Stimulated activated CD8-positive, alpha-beta memory T cell treated with anti-CD3 and anti-CD28 coated beads, Interleukin-15, amount 100 ng/mL, for 24 hours (primary cell): ENCODE measurements at regions not wholly inside any gene's neighbourhood (a gene's known extent, or its start where the extent isn't known, plus 50 kb on each side); places are given as distances from the start of the nearest gene placed in this dataset.

Experiments used
- DNase-seq: peaks from one replicate; pipeline ENCODE4 v3.0.0-alpha.2; 2020; ENCODE audit warnings: low read depth

DNA sequence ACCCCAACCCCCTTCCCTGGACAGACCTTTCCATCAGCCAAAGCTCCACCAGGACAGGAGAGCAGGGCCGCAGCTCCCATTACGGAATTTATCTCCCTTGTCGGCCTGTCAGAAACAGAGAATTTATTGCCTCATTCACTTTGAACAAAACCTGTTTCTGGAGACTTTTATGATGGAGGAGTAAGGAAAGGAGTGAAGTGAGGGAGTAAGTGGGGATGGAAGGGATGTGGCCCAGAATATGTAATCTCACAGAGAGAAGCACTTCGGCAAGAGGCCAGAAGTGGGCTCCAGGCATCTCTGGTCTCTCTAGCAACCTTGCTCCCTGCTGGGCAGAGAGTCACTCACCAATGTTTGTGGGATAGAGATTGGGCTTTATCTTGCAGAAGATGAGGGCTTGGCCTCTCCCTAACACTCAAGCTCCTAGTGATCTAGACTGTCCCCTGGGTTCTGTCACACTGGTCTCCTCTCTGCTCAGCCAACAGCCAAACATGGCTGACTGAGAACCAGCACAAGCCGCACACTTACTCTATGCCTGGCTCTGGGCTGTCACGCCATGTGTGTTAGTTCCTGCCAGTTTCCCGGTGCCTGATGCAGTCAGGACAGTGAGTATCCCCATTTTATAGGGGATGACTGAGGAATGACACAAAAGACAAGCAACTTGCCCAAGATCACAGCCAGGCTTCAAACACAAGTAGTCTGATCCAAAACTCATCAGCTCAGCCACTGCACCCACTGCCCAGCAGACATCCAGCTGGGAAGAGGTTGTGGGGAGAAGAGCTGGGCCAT is 149.4 kb upstream of the ZMIZ1 start:
- DNase-seq = no peak

DNA sequence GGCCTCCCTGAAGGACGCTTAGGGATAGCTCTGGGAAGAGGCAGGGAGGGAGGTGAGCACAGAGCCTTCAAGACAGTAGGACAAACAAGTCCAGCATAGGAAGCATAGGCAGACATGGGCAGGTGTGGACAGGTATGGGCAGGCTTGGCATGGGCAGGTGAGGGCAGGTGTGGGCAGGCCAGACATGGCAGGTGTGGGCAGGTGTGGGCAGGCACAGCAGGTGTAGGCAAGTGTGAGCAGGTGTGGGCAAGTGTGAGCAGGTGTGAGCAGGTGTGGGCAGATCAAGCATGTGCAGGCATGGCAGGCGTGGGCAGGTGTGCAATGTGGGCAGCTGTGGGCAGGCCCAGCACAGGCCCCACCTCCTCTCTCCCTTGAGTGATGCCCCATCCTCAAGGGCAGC is 148.8 kb upstream of the ZMIZ1 start:
- no peak for DNase-seq

DNA sequence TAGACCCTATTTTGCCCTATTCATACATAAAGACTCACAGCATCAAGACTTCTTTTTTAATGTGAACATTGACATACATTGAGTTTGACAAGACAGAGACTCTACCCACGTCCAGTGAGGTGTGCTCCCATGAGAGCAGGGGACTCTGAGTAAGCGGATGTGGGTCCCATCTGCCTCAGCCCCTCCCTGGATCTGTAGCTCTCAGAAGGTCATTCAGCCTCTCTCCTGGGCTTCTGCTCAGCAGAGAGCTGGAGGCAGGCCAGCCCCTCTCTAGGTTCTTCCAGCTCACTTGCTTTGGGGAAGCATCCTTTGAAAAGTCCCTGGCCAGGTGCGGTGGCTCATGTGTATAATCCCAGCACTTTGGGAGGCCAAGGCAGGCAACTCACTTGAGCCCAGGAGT is 146.9 kb upstream of the ZMIZ1 start:
- no peak for DNase-seq

DNA sequence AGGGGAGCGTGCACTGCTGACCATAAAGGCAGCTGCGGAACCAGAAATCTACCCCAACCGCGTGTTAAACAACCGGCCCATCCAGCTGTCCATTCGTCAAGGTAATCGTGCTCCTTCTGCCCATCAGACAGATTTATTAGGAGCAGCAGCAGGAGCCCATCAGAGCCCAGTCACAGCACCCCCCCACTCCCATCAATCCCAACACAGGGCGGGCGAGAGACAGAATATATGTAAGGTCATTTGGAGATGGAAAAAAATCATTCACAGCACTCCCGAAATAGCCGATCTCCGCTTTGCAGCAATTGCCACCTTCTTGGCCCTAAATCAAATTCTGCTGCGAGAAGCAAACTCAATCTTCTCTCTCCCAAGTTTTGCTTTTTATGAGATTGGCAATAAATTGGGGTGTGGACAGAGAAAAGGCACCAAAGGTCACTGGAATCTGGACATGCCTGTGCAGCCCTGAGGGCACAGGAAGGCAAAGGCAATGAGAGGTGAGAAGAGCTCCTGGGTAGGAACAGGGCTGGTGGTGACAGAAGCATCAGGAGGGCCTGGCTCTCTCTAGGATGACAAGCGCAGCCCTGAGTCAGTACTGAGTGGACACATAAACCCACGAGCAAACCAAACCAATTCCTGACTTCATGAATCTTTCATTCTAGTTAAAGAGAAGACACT is 145.0 kb upstream of the ZMIZ1 start:
- no peak for DNase-seq

DNA sequence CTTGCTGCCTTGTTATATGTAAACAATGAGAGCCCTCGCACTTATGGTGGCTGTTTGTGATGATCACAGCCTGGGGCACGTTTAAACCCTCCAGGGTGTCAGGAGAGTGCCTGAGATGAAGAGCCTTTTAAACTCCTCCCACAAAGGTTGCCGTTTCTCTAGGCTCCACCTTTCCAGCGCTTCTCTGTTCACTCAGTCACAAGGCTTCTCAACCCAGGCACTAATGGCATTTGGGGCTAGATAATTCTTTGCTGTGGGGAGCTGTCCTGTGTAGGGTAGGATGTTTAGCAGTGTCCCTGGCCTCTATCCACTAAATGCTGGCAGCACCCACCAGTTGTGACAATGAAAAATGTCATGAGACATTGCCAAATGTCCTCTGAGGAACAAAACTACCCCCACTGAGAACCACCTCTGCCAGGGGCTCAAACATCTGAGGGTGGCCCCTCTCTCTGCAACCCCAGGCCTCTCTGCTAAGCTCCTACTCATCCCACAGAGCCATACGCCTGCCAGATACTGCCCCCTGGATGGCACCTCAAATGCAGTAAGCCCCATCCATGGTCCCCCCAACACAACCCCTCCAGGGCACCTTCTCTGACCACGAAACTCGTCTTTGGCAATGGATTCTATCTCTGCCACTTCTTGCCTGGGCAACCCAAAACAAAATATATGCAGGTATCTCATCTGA is 144.3 kb upstream of the ZMIZ1 start:
- no peak for DNase-seq

DNA sequence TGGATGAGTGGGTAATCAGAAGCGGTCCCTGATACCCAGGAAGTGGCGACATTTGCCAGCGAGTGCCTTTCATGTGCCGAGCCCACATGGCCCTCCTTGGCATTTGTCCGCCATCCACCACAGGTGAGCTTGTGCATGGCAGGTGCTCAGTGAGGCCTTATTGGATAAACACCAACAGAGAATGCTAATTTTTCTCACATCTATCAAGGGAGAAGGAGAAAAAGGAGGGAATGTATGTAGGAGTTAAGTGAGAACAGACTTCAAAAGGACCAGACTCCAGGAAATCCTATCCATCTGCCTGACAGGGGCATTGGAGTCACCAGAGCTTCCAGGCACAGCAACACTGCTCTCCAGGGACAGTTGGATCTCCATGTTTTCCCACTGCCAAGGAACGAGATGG is 143.5 kb upstream of the ZMIZ1 start:
- DNase-seq = no peak

DNA sequence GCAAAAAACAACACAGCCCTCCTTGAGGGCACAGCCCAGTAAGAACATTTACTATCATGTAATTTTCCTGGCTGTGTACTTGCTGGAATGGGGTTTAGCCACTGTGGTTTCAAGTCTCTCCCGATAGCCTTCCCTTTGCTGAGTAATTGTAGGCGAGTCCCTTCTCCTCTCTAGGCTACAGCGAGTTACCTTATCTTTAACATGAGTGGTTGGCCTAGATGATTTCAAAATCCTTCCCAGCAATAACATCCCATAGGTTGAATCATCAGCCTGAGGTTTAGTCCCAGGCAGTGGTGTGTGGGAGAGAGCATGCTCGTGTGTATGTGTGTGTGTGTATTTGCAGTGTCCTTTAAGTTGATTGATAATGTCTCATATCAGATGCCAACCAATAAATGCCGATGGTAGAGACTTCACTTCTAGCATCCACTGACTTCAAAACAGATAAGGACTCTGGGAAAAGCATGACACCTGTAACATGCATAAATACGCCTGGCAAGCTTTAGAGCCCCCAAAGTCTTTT is 142.9 kb upstream of the ZMIZ1 start:
- DNase-seq = no peak

DNA sequence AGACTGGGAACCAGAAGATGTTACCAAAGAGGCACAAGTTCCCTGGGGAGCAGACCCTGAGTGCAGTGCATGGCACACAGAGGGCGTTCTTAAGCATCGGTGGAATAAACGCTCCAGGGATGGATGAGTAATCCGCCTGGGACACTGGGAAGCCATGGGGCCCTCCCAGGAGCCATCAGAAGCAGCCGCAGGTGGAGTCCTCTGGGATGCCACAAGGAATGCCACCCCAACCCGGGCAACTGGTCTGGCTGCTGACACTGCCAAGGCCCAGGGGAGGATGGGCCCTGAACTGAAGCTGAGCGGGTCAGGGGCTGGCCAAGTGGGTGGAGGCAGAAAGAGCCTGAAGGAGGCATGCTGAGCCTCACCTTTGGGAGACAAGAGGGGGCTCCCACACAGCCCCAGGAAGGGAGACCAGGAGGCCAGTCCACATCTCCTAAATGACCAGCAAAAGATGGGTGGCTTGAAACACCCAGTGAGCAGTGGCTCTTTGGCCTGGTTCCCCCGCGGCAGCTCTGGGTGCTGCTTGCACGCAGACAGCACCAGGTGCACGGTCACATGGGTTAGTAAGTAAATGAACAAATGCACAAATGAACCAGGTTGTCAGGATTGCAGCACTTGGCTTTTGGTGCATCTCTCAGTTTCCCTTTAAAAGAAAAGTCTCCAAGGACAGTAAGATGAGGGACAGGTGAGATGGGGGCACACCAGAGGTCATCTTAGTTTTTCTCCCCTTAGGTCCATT is 141.3 kb upstream of the ZMIZ1 start:
- no peak for DNase-seq

DNA sequence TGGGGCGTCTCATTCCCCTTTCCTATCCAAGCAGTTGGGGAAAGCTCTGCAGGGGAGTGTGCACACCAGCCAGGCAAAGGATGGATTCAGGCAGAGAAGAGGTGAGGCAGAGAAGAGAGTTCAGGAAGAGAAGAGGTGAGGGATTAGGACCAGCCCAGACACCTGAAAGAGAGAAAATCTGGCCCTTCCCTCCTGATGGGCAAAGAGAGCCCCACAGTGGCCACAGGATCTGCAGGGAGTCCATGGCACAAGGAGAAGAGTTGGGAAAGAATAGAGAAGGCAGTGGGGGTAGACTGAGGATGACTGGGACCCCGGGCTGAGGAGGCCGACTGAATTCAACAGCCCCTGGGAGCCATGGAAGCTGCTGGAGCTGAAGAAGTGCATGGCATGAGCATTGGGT is 140.4 kb upstream of the ZMIZ1 start:
- DNase-seq = no peak

DNA sequence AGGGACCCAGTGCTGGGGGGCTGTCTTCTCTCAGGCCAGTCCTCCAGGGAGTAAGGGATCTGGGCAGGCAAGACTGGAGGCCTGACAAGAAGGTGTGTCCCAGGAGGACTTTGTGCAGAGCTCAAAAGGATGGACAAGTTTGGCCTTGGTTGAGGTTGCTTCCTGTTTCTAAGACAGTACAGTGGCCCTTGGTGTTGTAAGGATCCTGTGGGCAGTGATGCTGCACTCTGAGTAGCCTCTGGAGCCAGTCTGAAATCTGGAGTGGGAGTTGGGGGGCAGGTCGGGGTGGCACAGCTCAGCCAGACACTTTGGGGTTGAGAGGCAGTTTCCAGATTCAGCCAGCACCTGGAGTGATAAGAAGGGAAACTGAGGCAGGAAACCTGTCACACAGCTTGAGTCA is 139.2 kb upstream of the ZMIZ1 start:
- DNase-seq = no peak

DNA sequence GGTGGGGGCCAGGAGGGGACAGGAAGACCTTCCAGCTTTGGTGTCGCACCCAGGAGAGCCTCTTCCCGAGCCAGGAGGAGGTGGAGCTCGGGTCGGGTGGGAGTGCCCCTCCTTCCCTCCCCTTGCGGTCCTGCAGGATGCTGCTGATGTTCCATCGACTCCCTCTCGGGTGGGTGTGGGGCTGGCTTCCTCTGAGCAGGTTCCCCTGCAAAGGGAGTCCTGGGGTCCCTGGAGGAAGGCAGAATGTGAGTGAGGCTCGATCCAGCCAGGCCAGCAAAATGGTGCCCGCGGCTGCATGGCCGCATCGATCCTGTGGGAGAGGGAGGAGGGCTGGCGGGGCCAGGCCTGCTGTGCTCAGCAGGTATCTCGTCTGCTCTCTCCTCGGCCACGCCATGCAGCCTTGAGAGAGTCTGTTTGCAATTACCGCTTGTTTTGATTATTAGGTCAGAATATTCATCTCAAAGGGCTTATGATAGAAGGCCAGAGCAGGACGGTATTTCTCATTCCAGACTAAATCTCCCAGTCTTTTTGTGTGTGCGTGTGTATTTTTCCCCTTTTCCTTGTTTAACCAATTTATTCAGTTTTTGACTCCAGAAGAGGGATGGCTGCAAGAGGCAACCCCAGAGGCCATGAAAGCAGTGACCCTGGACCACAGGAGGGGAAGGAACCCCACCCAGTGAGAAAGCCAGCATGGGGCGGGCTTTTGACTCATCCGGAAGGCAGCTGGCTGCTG is 137.3 kb upstream of the ZMIZ1 start:
- DNase-seq = no peak

DNA sequence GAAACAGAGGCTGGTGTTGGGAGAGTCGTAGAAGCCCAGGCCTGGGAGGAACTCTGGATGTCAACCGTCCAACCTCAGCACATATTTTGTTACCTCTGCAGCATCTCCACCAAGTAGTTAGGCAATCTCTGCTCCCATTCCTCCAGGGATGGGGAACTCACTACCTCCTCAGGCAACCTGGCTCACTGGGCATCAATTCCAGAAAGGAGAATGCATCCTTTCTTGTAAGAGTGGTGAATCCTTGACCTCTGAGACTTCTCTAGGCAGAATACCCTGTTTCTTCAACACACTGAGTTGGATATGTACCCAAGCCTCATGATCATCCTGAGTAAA is 136.7 kb upstream of the ZMIZ1 start:
- DNase-seq = no peak

DNA sequence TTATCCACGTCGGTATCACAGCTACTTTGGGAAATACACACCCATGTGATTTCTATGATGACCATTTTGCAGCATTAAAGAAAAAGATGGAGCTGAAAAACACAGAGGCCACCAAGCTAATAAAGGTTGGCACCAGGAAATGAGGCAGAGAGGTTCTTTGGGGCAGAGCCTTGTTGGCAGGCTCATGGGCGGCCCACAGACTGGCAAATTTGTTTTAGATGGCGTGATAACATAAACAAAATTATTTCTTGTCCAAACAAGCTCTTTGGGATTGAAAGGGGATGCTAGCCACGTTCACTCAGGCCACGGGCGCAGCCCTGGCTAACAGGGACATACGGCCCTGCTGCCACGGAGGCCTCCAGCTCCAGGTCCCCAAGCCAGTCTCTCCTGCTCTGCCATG is 135.9 kb upstream of the ZMIZ1 start:
- DNase-seq = no peak

DNA sequence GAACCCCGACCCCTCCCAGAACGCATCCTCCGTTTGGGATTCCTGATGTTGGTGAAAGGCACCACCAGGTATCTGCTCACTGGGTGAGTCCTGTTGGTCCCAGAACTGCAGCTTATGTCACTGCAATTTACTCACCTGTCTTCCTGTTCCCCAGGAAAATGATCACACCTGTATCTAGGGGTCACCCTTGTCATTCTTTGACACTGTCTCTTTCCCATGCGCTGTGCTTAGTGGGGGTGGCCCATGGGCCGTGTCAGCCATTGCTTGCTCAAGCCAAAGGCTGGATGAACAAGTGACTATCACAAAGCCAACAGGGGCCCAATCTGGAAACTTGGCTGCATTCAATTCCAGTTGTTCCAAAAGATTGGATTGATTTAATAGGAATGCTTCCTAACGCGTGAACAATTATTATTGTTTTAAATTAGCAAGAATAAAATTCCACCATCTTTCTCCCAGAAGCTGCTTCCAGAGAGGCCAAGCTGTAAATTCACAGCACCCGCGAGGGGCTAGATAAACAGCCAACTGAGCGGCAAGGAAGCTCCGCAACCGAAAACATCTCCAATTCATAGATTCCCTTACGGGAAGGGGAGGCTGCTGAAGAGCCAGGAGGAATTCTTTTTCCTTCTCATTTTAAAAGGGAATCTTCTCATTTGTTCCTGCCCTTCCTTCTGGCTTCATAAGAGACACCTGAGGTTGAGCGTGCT is 134.8 kb upstream of the ZMIZ1 start:
- no peak for DNase-seq

DNA sequence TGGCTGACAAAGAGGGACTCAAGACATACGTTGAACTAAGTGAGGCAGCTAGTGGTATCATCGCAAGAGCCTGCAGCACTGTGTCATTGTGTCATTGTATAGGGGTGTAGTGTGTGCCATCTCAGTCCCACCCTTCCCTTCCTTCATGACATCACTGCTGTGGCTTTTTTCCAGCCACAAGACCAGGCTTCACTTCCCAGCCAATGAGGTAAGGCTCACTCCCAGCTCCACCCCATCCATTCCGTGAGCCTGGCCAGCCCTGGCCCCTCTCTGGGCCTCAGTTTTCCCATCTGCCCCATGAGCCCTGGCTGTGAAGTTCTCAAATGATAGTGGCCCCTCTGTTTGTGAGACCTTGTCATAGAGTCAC is 134.3 kb upstream of the ZMIZ1 start:
- no peak for DNase-seq

DNA sequence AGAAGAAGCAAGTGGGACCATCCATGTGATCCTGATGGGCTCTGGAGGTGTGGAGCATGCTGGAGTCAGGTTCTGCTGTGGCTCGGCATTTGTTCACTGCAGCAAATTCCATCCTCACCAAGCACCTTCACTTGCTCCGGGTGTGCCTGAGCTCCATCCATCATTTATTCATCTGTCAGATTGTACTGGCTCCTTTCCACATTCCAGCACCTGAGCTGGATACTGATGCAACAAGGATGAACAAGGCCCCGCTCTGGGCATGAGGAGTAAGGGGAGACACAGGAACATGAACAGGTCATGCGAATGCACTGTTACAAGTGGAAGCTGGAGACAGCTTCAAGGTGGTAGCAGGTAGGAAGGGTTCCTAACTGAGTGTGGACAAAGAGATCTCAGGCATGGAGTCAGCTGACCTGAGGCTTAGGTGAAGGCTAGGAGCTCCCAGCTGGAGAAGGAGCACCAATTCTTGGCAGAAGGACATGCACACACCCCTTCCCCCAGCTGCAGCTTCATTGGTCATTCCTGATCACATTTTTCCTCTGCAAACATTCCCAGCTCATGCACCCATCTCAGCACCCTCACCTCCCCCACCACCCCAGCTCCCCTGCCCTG is 133.7 kb upstream of the ZMIZ1 start:
- DNase-seq = no peak

DNA sequence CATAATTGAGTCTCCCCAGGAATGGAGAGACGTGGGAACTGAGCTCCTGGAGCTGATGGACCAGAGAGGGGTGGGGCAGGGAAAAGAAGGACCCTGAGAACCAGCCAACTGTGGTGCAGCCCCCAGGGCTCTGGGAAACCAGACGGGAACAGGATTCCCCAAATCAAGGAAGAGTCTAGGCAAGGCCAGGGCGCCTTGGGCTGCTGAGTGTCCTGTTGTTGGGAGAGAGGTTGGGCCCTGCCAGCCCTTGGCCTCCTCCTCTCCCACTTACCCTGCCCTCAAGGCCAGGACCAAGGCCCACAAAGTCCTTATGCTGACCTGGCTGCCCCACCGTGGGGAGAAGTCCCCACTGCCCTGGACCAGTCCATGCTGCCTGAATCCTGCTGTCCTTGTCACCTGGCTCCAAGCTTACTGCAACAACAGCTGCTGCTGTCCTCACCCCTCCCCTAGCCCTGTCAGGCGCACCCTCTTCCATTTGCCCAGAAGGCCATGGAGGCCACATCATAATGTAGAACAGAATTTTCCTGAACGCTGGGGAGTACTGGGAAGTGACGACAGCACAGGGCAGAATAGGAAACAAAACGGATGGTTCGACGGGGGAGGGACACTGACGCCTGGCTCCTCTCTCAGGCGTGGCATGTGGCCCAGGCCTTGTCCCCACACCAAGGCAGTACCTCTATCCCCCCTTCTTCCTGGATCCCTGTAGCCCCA is 132.9 kb upstream of the ZMIZ1 start:
- no peak for DNase-seq

DNA sequence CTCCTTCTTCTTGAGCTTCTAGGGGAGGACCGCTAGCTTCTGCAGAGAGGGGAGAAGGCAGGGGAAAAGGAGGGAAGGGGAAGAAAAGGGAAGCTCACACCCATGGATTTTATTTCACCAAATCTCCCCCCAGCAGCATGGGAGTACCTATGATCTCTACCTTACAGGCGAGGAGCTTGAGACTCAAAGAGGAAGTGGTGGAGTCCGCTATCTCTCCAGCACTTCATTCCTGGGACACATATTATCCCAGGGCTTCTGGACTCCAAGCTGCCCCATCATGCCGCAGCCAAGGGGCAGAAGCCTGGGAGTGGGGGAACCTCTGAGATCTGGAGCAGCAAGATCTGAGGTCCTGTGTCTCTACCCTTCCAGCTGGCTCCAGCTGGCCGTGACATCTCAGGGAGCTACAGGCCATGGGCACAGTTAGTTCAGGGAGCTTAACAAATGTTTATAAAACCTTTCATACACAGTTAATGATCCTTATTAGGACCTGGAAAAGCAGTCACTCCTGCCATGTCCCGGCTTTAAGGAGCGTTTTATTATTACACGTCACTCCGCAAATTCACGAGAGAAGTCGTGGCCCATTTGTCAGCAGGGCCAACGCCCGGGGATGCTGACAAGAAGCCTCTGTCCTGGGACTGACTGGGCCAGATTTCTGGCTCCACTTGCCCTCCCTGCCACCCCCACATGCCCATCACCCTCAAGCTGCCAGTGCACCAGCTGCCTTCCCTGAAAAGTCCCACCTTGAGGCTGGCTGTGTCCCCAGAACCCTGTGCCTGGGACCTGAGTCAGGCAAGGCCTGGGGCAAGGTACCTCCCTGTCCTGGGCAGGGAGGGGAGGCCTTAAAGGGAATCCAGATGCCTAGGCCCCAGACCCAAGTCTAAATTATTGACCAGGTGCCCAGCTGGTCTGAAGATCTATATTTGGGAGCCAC is 132.1 kb upstream of the ZMIZ1 start:
- DNase-seq = no peak

DNA sequence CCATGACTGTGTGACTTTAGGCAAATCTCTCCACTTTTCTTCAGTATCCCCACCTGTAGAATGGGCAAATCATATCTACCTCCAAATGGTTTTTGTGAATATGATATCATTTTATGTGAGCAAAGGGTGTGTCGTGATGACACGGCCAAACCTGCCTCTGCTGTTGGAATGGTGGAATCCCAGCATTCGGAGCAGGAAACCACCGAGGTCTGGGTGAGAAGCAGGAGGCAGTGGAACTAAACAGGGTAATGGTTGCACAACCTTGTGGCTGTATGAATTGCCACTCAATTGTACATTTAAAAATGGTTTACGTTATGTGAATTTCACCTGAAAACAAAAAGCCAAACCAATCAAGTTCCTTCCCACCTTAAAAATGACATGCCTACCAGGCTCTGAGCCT is 131.4 kb upstream of the ZMIZ1 start:
- no peak for DNase-seq
